GM19467 (cell line): ENCODE measurements at regions not wholly inside any gene's neighbourhood (a gene's known extent, or its start where the extent isn't known, plus 50 kb on each side); places are given as distances from the start of the nearest gene placed in this dataset.
A peak's percentile ranks its signal among the peaks of the same experiment; 100 is the strongest.

Experiments
- ATAC-seq: cut with Tn5 transposase; IDR thresholded peaks from one replicate; pipeline ENCODE4 v1.9.1; 2021; ENCODE audit warnings: mild to moderate bottlenecking, moderate library complexity; ENCODE audit not compliant: unreplicated experiment

DNA sequence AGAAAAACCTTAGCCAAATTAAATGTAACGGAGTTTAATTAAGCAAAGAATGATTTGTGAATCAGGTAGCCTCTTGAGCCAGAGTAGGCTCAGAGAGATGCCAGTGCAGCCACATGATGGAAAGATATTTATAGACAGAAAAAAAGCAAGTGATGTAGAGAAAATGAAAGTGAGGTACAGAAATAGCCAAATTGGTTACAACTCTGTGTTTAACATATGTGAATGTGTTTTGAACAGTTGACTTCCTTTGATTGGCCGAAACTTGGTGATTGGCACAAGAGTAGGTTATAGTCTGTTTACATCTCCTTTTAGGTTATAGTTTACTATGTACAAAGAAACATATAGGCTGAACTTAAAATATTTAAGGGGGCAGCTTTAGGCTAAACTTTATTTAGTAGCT is 459.9 kb upstream of the BOD1L1 start:
- ATAC-seq: peak; percentile 80

DNA sequence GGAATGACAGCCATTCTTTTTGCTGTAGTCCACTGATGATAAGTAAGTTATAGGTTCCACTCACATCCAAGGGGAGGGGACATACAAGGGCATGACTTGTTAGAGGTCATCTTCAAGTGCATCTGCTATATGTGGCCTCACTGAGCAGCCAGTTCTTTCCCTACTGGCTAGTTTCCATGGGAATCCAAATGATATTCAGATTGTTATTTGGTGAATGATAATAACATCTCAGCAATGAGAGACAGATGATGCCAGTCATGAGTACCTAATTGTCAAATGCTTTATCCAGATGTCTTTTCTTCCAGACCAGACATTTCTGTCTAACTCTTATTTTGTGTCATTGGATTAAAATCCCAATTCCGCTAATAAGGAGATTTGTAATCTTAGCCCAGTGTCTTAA is 460.4 kb upstream of the BOD1L1 start:
- ATAC-seq: no peak

DNA sequence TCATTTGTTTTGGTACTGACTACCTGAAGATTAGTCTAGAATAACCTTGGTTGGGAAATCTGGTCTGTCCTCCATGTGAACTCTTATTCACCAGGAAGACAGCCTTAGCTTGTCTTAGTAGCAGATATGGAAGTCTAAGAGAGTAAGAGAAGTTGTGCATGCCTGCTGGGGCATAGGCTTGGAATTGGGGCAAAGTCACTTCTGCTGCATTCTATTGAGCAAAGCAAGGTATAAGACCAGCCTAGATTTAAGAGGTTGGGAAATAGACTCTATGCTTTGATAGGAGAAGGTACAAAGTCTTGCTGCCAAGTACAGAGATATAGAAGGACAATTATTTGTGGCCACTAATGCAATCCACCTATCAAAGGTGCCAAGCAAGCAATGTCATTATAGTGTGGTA is 464.0 kb upstream of the BOD1L1 start:
- ATAC-seq: no peak

DNA sequence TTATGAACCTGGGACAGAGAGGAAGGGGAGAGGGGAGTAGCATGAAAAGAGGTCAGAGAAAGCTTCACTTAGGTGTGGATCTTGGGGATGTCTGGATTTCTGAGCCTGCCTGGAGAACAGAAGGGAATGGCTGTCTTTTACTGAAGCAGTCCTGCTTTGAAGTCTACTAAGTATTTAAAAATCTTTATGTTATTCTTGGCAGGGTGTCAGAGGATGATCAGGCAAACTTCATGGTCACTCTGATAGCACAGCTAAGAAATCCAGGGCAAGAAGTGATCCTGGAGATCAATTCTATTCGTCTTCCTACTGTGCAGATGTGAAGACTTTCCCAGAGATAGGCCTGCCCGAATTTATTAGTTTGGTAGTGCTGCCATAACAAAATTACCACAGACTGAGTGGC is 464.4 kb upstream of the BOD1L1 start:
- no peak for ATAC-seq

DNA sequence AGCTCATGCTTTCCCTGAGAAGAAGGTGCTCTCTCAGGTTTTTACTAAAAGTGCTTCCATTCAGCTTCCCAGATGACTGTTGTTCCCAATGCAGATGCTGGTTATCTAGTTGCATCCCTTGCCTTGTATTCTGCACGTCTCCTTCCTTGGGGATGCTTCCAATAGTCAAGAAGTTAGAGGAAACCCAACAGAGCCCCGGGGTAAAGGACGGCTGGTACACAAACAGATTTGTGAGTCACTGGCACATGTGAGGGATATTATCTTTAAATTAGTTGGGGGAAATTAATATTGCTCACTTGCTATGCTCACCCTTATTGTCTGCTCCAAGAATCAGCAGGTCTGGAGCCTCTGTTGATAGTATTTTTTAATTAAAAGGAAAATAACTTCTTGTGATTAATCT is 465.2 kb upstream of the BOD1L1 start:
- ATAC-seq: no peak

DNA sequence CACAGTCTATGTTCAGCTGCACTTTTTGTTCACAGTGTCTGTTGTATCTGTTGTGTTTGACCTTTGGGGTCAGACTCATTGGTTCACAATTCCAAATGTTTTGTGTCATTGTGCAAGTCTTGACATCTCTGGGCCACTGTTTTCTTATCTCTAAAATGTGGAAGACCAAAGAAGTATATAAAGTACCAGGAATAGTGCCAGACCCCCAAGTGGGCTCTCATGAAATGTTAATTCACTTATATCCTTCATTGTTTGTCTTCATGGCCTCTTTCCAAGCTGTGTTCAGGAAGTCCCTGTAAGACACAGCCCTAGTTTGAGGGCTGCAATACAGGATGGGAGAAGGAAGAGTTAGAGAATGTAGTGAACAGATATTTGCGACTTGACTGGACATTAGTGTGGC is 468.3 kb upstream of the BOD1L1 start:
- no peak for ATAC-seq

DNA sequence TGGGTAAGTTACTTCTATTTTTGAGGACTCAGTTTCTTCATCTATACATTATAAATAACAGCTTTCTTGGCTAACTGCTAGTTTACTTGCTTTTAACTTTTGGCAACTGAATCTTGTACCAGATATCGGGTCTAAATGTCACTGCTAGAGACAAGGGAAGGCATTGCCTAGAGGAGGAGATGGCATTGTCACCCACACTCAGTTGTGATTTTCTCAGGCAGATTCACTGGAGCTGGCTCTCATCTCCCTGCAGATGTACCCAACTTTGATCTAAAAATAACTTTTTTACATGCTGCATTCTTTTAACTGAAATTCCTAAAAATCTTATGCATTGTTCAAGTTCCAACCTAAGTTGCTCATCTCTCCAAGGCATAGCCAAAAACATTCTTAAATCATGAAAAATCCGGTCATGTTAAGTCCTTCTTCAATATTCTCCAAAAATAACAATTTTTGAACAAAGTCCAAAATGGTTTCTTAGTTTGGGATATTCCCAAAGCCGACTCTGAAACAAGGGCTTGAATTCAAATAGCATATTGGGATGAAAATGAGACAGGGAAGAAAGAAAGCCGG is 469.0 kb upstream of the BOD1L1 start:
- ATAC-seq: no peak

DNA sequence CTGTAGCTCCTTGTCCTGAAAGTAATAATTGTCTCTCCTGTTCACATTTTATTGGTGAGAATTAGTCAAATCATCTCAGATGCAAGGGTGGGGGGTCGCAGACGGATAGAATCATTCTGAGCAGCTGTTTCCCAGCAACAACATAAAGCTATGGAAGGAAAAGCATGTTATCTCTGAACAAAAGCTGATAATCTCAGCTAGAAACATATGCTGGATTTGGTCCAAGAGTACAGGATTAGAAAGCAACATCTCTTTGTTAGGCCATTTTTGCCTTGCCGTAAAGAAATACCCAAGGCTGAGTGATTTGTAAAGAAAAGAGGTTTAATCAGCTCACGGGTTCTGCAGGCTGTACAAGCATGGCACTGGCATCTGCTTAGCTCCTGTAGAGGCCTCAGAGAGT is 472.8 kb upstream of the BOD1L1 start:
- ATAC-seq: no peak

DNA sequence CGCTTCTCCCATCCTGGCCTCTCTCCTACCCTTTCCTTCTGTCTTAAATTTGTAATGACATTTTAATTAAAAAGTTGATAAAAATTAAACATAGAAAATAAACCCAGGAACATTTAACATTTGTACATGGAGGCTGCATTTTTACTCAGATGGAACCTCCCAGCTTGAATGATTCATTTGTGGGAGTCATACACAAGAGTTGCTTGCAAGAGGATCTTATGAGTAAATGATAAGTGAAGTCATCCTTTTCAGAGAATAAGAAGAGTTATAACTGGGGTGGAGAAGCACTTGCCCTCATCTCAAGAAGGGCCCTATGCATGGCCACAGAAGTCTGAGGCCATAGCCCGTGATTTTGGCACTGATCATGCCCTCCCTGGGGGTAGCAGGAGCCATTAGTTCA is 482.9 kb upstream of the BOD1L1 start:
- no peak for ATAC-seq

DNA sequence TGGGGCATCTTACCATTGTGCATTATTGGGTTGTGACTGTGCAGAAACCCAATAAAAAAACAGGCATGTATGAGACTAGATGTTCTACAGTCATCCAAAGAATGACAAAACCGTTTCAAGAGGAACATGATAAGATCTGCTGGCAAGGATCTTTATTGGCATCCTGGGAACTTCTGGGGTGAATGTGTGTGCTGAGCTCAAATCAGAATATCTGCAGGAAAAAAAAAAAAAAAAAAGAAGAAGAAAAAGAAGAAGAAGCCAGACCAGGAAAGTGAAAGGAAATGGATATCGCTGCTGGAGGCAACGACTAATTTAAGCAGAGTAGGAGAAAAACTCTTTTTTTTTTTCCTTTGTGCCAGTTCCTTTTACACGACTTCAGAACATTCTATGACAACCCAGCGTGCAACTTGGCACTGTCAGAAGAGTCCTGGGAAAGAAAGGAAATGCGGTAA is 484.2 kb upstream of the BOD1L1 start:
- no peak for ATAC-seq

DNA sequence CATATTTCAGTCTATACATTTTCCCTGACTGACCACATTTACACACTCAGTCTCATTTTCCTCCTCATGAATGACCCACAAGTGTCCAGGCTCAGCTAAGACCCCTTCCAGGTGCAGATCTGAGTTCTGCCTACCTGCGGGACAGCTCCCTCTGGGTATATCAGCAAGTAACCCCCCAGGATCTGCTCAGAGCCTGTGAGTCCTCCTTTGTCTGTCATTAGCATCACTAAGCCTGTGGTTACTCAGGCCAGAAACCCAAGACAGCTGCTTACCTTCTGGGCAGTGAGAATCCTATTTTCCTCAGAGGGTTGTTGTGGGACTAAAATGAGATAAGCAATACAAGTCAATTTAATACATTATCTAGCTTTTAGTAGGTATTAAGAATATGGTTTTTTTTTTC is 487.6 kb upstream of the BOD1L1 start:
- ATAC-seq: no peak

DNA sequence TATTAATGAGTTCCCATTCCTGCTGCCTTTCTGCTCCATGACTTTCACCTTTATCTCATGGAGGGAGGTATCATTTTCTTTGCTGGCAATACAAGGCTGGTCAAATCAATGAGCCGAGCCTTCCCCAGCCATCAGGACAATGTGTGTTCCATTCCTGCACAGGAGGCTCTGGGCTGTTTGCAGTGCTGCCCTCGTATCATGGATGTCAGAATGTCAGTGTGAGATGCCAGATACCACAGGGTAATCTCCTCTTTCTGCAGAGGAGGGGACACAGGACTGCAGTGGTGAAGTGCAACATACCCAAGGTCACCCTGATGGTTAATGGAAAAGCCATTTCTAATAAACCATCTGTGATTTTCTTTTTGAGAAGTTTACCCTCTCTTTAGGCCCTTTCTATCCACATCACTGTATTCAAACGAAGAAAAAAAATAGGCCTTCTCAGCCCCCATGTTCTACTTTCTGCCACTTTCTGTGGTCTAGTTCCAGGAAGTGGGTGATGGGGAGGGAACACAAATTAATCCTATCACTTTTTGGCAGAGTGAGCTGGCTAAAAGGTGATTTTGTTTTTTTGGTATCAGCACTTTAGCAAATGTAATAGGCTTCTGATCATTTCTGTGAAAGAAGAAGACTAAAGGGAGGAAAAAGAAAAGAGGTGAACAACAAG is 490.2 kb upstream of the BOD1L1 start:
- no peak for ATAC-seq

DNA sequence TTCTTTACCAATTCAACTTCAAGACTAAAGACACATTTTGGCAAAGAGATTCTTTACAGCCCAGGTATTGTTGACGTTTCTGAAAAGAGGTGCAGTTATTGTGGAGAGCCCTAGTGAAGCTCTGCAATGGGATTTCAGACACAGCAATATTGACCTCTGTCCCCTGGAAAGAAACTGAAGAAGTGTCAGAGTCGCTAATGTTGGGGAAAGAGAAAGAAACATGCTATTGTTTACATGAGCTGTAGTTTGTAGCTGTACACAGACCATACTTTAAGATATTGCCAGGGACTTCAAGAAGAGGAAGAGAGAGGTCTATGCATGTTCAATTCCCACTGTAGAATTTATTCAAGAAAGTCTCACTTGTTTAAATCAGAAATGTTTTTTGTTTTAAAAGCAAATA is 497.3 kb upstream of the BOD1L1 start:
- ATAC-seq: no peak

DNA sequence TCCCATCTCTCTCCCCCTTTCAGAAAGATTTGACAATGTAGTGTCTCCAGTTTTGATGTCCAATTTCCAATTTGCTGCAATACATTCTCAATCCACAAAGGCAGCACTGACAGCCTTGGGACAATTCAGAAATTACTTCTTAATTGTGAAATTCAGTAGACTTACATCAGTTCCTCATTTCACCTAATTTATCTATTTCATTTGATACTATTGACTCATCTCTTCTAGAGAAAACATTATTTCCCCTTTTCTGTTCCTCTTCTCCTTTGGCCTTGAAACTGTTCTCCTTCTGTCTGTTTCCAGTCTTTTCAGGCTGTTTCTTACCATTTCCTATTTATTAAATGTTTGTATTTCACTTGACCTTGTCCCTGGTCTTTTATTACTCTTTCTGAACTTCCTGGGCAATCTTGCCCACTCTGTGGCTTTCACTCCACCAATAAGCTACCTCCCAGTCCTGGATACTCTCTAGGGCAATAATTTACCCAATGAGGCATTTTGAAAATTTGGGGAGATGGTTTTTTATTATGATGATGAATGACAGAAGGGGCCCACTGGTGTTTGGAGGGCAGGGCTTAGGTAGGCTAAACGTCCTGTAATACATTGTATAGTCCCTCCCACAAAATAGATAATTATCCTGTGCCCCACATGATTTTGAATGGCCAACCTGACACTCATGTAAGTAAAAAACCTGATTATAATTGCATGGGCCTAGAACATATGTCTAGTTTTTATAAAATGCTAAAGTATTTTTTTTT is 498.0 kb upstream of the BOD1L1 start:
- peak; percentile 83 for ATAC-seq

DNA sequence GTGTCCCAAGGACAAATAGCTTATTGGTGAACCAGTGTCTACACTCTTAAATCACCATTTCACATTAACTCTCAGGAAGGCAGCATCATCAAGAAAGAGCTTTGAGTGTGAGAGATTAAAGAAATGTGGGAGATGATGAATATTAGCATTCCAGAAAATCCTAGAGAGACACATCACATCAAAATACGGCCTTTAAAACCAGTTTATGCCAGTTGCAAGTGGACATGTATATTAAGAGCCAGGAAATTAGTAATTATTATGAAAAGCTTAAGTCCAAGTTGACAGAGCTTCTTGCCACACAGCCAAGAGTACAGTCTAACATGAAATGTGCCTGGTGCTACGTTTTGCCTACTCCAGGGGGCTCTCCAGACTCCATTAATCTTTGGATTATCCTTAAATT is 503.0 kb upstream of the BOD1L1 start:
- ATAC-seq: no peak

DNA sequence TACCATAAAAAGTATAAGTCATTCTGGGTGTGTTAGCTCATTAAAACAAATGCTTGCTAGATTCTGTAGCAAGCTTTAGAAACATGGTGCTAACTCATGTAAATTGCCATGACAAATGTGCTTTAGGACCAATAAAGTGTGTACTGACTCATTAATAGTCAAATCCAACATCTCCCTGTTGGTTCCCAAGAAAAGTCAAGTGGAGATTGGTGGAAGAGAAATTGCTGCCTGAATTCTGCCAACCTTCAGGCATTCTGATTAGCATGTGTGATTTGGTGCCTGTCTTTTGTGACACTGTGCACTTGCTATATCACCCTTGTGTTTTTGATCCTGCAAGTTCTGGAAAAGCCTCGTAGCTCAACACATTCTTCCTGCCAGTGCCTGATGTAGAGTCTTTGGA is 503.8 kb upstream of the BOD1L1 start:
- no peak for ATAC-seq

DNA sequence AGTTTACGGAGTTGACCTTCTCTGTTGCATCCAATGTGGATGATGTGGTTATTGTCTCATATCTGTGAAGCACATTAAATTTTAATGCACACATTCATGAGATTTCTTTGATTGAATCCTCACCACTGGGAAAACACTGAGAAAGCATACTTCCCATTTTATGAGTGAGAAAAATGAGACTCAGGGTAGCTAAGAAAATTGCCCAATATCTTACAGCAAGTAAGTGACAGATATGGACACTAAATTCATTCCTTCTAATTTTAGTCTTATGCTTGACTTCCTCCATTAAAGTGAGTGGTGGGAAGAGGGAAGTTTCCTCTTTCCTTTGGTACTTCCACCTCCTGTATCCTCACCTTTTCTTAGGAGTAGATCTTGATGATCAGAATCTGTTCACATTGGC is 504.8 kb upstream of the BOD1L1 start:
- no peak for ATAC-seq

DNA sequence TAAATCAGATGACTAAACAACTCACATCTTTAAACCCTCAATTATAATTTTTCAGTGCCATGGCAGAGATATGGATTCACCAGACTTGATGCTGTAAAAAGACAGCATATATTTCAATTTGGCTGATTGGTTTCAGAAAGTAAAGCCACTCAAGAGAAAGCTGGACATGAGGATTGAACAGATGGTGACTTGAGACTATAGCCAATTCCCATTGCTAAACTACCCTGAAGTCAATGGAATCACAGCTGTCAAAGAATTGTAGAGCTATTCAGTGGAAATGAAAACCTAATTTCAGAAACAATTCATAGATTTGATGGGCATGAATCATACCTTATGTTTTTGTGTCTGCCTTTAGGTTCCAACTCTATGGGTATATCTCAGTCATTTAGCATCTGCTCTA is 510.6 kb upstream of the BOD1L1 start:
- ATAC-seq: no peak

DNA sequence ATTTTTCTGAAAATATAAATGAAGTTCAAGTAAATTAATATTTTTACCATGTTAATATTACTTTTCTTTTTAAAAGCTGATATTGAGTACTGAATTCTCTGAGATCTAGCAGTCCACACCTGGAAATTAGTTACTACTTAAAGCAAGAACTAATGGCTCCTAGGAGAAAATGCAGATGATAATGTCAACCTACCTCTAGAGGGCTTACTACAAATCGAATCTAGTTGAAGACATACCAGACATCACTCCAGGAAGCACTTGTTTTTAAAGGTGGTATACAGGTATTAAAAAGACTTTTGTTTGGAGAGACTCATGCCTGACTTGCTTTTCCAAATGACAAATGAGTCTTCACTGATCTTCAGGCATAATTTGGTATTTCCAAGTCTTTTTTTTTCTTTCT is 516.4 kb upstream of the BOD1L1 start:
- ATAC-seq: no peak

DNA sequence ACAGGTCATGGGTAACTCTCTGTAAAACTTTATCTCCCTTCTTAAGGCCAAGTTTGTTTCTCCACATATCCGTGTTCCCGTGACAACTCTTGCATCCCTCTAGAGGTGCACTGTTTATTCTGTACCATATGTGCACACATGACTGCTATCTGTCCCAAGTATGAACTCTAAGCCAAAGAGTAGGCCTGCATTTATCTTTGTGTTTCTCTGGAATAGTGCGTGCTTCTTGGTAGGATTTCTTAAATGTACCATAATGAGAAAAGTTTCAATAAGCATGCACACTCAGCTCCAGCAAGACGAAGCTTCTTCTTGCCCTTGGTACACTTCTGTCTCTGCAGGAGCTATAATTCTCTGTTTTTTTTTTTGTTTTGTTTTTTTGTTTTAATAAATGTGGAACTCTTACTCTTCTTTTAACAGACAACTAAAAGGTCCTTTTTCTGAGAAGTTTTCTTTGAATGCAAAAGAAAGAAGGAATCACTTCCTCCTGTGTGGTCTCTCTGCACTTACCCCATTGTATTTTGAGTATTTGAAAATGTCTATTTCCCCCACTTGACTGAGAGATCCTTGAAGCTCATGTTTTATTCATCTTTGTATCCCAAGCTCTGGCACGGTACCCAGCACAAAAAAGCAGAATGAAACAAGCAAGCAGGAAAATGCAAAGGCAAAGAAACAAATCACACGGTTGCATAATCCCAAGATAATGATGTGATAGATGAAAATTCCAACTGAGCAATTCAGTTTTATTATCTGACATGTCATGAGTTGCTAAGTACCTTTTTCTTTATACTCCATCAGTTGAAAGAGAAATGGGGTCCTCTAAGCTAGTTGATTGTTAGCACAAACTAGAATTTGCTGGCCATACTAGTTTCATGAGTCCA is 521.9 kb upstream of the BOD1L1 start:
- no peak for ATAC-seq

DNA sequence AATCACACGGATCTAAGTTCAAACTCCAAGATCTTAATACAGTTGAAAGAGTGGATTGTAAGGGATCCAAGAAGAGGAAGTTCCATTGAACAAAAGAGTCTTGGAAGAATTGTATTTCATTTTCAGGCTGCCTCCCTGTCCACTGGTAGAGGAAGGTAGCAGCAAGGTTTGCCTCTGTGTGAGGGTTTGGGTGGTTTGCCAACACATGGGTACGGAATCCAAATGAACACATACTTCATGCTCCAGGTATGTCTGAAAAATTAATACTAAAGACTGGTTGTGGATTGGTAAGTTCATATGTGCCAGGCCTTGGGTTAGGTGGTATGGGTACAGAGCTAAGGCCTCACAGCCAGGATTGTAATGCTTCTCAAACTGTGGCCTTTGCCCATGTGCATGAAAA is 523.6 kb upstream of the BOD1L1 start:
- ATAC-seq: no peak
